GM21390 (cell line): ENCODE measurements at regions not wholly inside any gene's neighbourhood (a gene's known extent, or its start where the extent isn't known, plus 50 kb on each side); places are given as distances from the start of the nearest gene placed in this dataset.
"Not testable (repeated sequence)": the region's sequence is repeated elsewhere in the genome, so short reads cannot be mapped to it uniquely, and the experiment has no call there.

Source experiments
- ATAC-seq: cut with Tn5 transposase; IDR thresholded peaks from one replicate; pipeline ENCODE4 v1.9.1; 2021; ENCODE audit not compliant: unreplicated experiment

GRCh38 chr15:35211240-35211902 is 126.3 kb upstream of the NANOGP8 start:
- no peak for ATAC-seq

GRCh38 chr15:35210370-35210769 is 125.3 kb upstream of the NANOGP8 start:
- ATAC-seq, result no peak

GRCh38 chr15:35209838-35210237 is 124.7 kb upstream of the NANOGP8 start:
- ATAC-seq, result no peak

- no peak for ATAC-seq
Measured at GRCh38 chr15:35208353-35208752, 123.3 kb upstream of the NANOGP8 start.

GRCh38 chr15:35206060-35206675 is 121.1 kb upstream of the NANOGP8 start:
- ATAC-seq, result no peak

- ATAC-seq, result no peak
Measured at GRCh38 chr15:35198197-35198596, 113.1 kb upstream of the NANOGP8 start.

- ATAC-seq, result no peak
Measured at GRCh38 chr15:35197754-35198153, 112.7 kb upstream of the NANOGP8 start.

GRCh38 chr15:35197306-35197705 is 112.2 kb upstream of the NANOGP8 start:
- ATAC-seq, result no peak

- ATAC-seq, result no peak
Measured at GRCh38 chr15:35196273-35196672, 111.2 kb upstream of the NANOGP8 start.

GRCh38 chr15:35195649-35196048 is 110.6 kb upstream of the NANOGP8 start:
- ATAC-seq, result no peak

- no peak for ATAC-seq
Measured at GRCh38 chr15:35195031-35195430, 109.9 kb upstream of the NANOGP8 start.

GRCh38 chr15:35194296-35194695 is 109.2 kb upstream of the NANOGP8 start:
- no peak for ATAC-seq

GRCh38 chr15:35191783-35192182 is 106.7 kb upstream of the NANOGP8 start:
- no peak for ATAC-seq

- ATAC-seq, result no peak
Measured at GRCh38 chr15:35186346-35186745, 101.3 kb upstream of the NANOGP8 start.

- no peak for ATAC-seq
Measured at GRCh38 chr15:35184646-35185045, 99.6 kb upstream of the NANOGP8 start.

GRCh38 chr15:35182841-35183479 is 97.9 kb upstream of the NANOGP8 start:
- peak; percentile 68 for ATAC-seq

GRCh38 chr15:35181538-35181937 is 96.4 kb upstream of the NANOGP8 start:
- peak; percentile 61 for ATAC-seq

GRCh38 chr15:35179739-35180138 is 94.6 kb upstream of the NANOGP8 start:
- no peak for ATAC-seq

GRCh38 chr15:35178186-35178585 is 93.1 kb upstream of the NANOGP8 start:
- ATAC-seq, result not testable (repeated sequence)

- no peak for ATAC-seq
Measured at GRCh38 chr15:35174948-35175347, 89.9 kb upstream of the NANOGP8 start.

GRCh38 chr15:35173444-35174118 is 88.5 kb upstream of the NANOGP8 start:
- no peak for ATAC-seq

GRCh38 chr15:35170207-35170606 is 85.1 kb upstream of the NANOGP8 start:
- ATAC-seq, result no peak
